OCI-LY1 (cell line): ENCODE measurements at regions not wholly inside any gene's neighbourhood (a gene's known extent, or its start where the extent isn't known, plus 50 kb on each side); places are given as distances from the start of the nearest gene placed in this dataset.

ENCODE experiments used
- H2AFZ ChIP-seq: fragments of 200-600 bp; sonication (generic), shearing (Covaris generic); 2 replicates; pipeline ENCODE4 v1.6.0; 2014; ENCODE audit warnings: antibody characterized with exemption, mild to moderate bottlenecking, low read length
- H3F3A ChIP-seq: fragments of 200-600 bp; sonication (generic), shearing (Covaris generic); 2 replicates; pipeline ENCODE4 v1.6.0; 2014; ENCODE audit warnings: mild to moderate bottlenecking, antibody characterized with exemption, low read length, moderate library complexity; ENCODE audit not compliant: insufficient read depth
- H3K27ac ChIP-seq: fragments of 200-600 bp; sonication (generic); 2 replicates; pipeline ENCODE4 v1.5.1; 2014; ENCODE audit warnings: low read length, mixed run types, mild to moderate bottlenecking, low read depth; ENCODE audit not compliant: poor library complexity, severe bottlenecking
- H3K27me3 ChIP-seq: fragments of 200-600 bp; sonication (generic); 2 replicates; pipeline ENCODE4 v1.6.0; 2014; ENCODE audit warnings: antibody characterized with exemption, mild to moderate bottlenecking, low read length, moderate library complexity; ENCODE audit not compliant: insufficient read depth
- H3K36me3 ChIP-seq: fragments of 200-600 bp; sonication (generic); 2 replicates; pipeline ENCODE4 v1.6.1; 2014; ENCODE audit warnings: mild to moderate bottlenecking, antibody characterized with exemption, low read length, moderate library complexity, mixed read lengths; ENCODE audit not compliant: insufficient read depth
- H3K4me1 ChIP-seq: fragments of 200-600 bp; sonication (generic); 2 replicates; pipeline ENCODE4 v1.5.1; 2014; ENCODE audit warnings: mild to moderate bottlenecking, low read length, moderate library complexity; ENCODE audit not compliant: insufficient read depth, severe bottlenecking
- H3K4me2 ChIP-seq: fragments of 200-600 bp; sonication (generic), shearing (Covaris generic); 2 replicates; pipeline ENCODE4 v1.6.1; 2014; ENCODE audit warnings: low read length
- H3K4me3 ChIP-seq: fragments of 200-600 bp; sonication (generic); 2 replicates; pipeline ENCODE4 v1.5.1; 2014; ENCODE audit warnings: low read length, low read depth, mild to moderate bottlenecking, mixed read lengths; ENCODE audit not compliant: poor library complexity, severe bottlenecking
- H3K79me2 ChIP-seq: fragments of 200-600 bp; shearing (Covaris generic); 2 replicates; pipeline ENCODE4 v1.6.1; 2016; ENCODE audit warnings: mixed run types, low read length, mixed read lengths; ENCODE audit not compliant: insufficient read depth
- H3K9ac ChIP-seq: fragments of 200-600 bp; sonication (generic), shearing (Covaris generic); 2 replicates; pipeline ENCODE4 v1.6.1; 2014; ENCODE audit warnings: mild to moderate bottlenecking, low read length, mixed read lengths
- H3K9me2 ChIP-seq: fragments of 200-600 bp; sonication (generic), shearing (Covaris generic); 2 replicates; pipeline ENCODE4 v1.6.1; 2014; ENCODE audit warnings: low read depth, mild to moderate bottlenecking, low read length, mixed read lengths
- H3K9me3 ChIP-seq: fragments of 200-600 bp; shearing (Covaris generic); 2 replicates; pipeline ENCODE4 v1.6.1; 2014; ENCODE audit warnings: low read length, mixed read lengths
- H4K20me1 ChIP-seq: fragments of 200-600 bp; sonication (generic), shearing (Covaris generic); 2 replicates; pipeline ENCODE4 v1.6.0; 2016; ENCODE audit warnings: mild to moderate bottlenecking, low read length; ENCODE audit not compliant: insufficient read depth
- CTCF ChIP-seq: fragments of 200-600 bp; sonication (generic), shearing (Covaris generic); IDR thresholded peaks from 2 replicates; pipeline ENCODE4 v1.5.1; 2017; ENCODE audit warnings: mild to moderate bottlenecking, antibody characterized with exemption, low read length, moderate library complexity, mixed read lengths
- EZH2 ChIP-seq: fragments of 200-600 bp; sonication (generic), shearing (Covaris generic); IDR thresholded peaks from 2 replicates; pipeline ENCODE4 v1.8.0; 2017; ENCODE audit warnings: borderline replicate concordance, mixed run types, mild to moderate bottlenecking, antibody characterized with exemption, low read length, moderate library complexity, mixed read lengths

- H3K36me3 ChIP-seq = no peaks in the 10 kb centered on the region
- TF ChIP-seq EZH2 = no peak
- TF ChIP-seq CTCF = no peak
- H3K9ac ChIP-seq = no peak overlapping the region
- H3K4me2 ChIP-seq = no peak overlapping the region
- H3K79me2 ChIP-seq = no peaks in the 10 kb centered on the region
- H3K9me2 ChIP-seq = no peaks in the 10 kb centered on the region
- H3K4me1 ChIP-seq = no peaks in the 10 kb centered on the region
- no peaks in the 10 kb centered on the region for H4K20me1 ChIP-seq
- no peak overlapping the region for H3K4me3 ChIP-seq
- no peak overlapping the region for H3K27ac ChIP-seq
- no peak overlapping the region for H2AFZ ChIP-seq
- no peaks in the 10 kb centered on the region for H3F3A ChIP-seq
- H3K9me3 ChIP-seq = no peaks in the 10 kb centered on the region
- no peaks in the 10 kb centered on the region for H3K27me3 ChIP-seq
These were observed 1462.1 kb upstream of the RAG2 start for GRCh38 chr11:38060136-38060535.

DNA sequence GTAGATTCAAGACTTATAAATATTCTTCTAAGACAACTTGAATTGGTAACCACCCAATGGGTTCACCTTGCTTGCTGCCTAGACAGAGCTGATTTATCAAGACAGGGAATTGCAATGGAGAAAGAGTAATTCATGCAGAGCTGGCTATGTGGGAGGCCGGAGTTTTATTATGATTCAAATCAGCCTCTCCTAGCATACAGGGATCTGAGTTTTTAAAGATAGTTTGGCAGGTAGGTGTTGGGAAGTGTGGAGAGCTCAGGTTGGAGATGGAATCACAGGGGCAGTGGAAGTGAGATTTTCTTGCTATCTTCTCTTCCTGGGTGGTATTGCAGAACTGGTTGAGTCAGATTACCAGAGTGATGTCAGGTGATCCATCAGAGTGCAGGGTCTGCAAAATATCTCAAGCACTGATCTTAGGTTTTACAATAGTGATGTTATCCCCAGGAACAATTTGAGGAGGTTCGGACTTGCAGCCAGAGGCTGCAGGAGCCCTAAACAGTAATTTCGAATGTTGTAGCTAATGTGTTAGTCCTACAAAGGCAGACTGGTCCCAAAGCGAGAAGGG, 1448.6 kb upstream of the RAG2 start:
- Histone ChIP-seq H3K4me1 (no peaks in the 10 kb centered on the region), H3K4me2 (no peak overlapping the region), H3K79me2 (no peaks in the 10 kb centered on the region), H3K4me3 (no peak overlapping the region), H3K9ac (no peak overlapping the region), H3K9me3 (no peaks in the 10 kb centered on the region), H2AFZ (no peak overlapping the region), H3F3A (no peaks in the 10 kb centered on the region), H3K27ac (no peak overlapping the region), H3K27me3 (no peaks in the 10 kb centered on the region), H4K20me1 (no peaks in the 10 kb centered on the region), H3K36me3 (no peaks in the 10 kb centered on the region), H3K9me2 (no peaks in the 10 kb centered on the region)
- TF ChIP-seq CTCF (no peak), EZH2 (no peak)

- H3K4me3 ChIP-seq = no peak overlapping the region
These were observed 1445.0 kb upstream of the RAG2 start for GRCh38 chr11:38043060-38043459.

More at GRCh38 chr11:38043060-38043459, 1445.0 kb upstream of the RAG2 start:
- Histone ChIP-seq H3K36me3 (no peaks in the 10 kb centered on the region), H3K9me2 (no peaks in the 10 kb centered on the region), H3K9ac (no peak overlapping the region), H3K4me1 (no peaks in the 10 kb centered on the region), H3K4me2 (no peak overlapping the region), H4K20me1 (no peaks in the 10 kb centered on the region), H3K27me3 (no peaks in the 10 kb centered on the region), H3K27ac (no peak overlapping the region), H3F3A (no peaks in the 10 kb centered on the region), H2AFZ (no peak overlapping the region), H3K9me3 (no peaks in the 10 kb centered on the region), H3K79me2 (no peaks in the 10 kb centered on the region)
- TF ChIP-seq EZH2 (no peak), CTCF (no peak)
